ENCODE measurements at regions not wholly inside any gene's neighbourhood (a gene's known extent, or its start where the extent isn't known, plus 50 kb on each side); places are given as distances from the start of the nearest gene placed in this dataset.

DNA sequence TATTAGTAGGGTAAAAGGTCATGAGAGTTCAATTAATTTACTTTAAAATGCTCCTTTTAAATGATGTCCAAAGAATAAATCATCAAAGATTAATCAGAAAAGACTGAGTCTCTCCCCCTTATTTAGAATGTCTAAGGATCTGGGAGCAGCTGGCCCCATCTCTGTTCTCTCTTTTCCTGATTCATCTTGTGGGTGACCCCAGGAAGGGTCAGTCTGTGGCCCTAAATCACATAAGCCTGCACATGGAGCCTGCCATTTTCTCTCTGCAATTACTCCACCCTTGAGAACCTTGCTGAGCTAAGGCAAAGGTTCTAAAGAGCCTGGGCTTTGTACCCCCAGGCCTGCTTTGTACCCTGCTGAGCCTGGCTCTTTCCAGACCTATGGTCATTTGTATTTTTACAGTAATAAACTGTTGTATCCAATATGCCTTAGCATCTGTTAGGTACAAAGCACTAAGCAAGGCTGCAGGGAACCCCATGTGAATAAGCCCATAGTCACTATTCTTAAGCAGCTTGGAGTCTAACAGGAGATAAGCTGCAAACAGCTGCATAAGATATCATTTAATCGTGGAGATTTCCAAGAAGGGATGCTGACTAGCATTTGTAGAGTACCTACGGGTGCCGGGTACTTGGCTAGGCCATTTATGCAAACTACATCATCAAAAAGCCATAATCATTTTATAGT lies 431.0 kb upstream of the MARCKS start:
- Histone ChIP-seq H3K27me3 (ENCODE audit: insufficient read depth, low read length) (no peaks in the 10 kb centered on the region), H3K27ac (ENCODE audit: low read depth, low read length) (no peak overlapping the region), H3K36me3 (ENCODE audit: insufficient read depth, low read length) (no peaks in the 10 kb centered on the region), H3K9me3 (ENCODE audit: insufficient read depth, low read depth, low read length) (no peaks in the 10 kb centered on the region), H3K4me3 (ENCODE audit: insufficient read depth, low read depth, low read length) (no peak overlapping the region), H3K79me2 (ENCODE audit: insufficient read depth, low read length) (no peaks in the 10 kb centered on the region), H3K4me2 (ENCODE audit: low read length) (no peak overlapping the region), H2AFZ (ENCODE audit: low read depth, low read length) (no peak overlapping the region), H3K9ac (ENCODE audit: low read length) (no peak overlapping the region), H4K20me1 (ENCODE audit: insufficient read depth, low read length) (no peaks in the 10 kb centered on the region), H3K4me1 (ENCODE audit: insufficient read depth, low read length) (no peaks in the 10 kb centered on the region)
- H3K9me3 Mint-ChIP-seq (ENCODE audit: unreplicated experiment) = peaks cover 2% of the 10 kb centered on the region
- H3K4me3 Mint-ChIP-seq (ENCODE audit: unreplicated experiment) = no peak overlapping the region
- TF ChIP-seq CTCF (IDR thresholded peaks at IDR 0.05; ENCODE audit: insufficient read depth, low read depth, low read length) (no peak), EZH2 (IDR thresholded peaks at IDR 0.05; ENCODE audit: insufficient read depth, low read length) (no peak)
- H3K36me3 Mint-ChIP-seq (ENCODE audit: low read depth, unreplicated experiment) = no peaks in the 10 kb centered on the region
- no peak for FAIRE-seq
- no peak overlapping the region for H3K27ac Mint-ChIP-seq (ENCODE audit: unreplicated experiment)
- peaks cover 4% of the 10 kb centered on the region for H3K4me1 Mint-ChIP-seq (ENCODE audit: low read depth, unreplicated experiment)
- no peak for DNase-seq (ENCODE audit: low read depth)
- no peaks in the 10 kb centered on the region for H3K27me3 Mint-ChIP-seq (ENCODE audit: low read depth, unreplicated experiment)

GRCh38 chr6:113427617-113428016 lies 429.5 kb upstream of the MARCKS start:
- DNase-seq (ENCODE audit: low read depth) (no peak), FAIRE-seq (no peak)
- Histone ChIP-seq H3K4me3 (ENCODE audit: insufficient read depth, low read depth, low read length) (no peak overlapping the region), H3K4me2 (ENCODE audit: low read length) (no peak overlapping the region), H3K36me3 (ENCODE audit: insufficient read depth, low read length) (no peaks in the 10 kb centered on the region), H3K4me1 (ENCODE audit: insufficient read depth, low read length) (no peaks in the 10 kb centered on the region), H3K9me3 (ENCODE audit: insufficient read depth, low read depth, low read length) (no peaks in the 10 kb centered on the region), H4K20me1 (ENCODE audit: insufficient read depth, low read length) (no peaks in the 10 kb centered on the region), H3K27ac (ENCODE audit: low read depth, low read length) (no peak overlapping the region), H3K9ac (ENCODE audit: low read length) (no peak overlapping the region), H3K27me3 (ENCODE audit: insufficient read depth, low read length) (no peaks in the 10 kb centered on the region), H3K79me2 (ENCODE audit: insufficient read depth, low read length) (no peaks in the 10 kb centered on the region), H2AFZ (ENCODE audit: low read depth, low read length) (no peak overlapping the region)
- Mint-ChIP-seq H3K27me3 (ENCODE audit: low read depth, unreplicated experiment) (no peaks in the 10 kb centered on the region), H3K4me3 (ENCODE audit: unreplicated experiment) (no peak overlapping the region), H3K4me1 (ENCODE audit: low read depth, unreplicated experiment) (peaks cover 4% of the 10 kb centered on the region), H3K36me3 (ENCODE audit: low read depth, unreplicated experiment) (no peaks in the 10 kb centered on the region), H3K9me3 (ENCODE audit: unreplicated experiment) (peaks cover 2% of the 10 kb centered on the region), H3K27ac (ENCODE audit: unreplicated experiment) (no peak overlapping the region)
- no peak for TF ChIP-seq CTCF (IDR thresholded peaks at IDR 0.05; ENCODE audit: insufficient read depth, low read depth, low read length)
- TF ChIP-seq EZH2 (IDR thresholded peaks at IDR 0.05; ENCODE audit: insufficient read depth, low read length) = no peak

DNA sequence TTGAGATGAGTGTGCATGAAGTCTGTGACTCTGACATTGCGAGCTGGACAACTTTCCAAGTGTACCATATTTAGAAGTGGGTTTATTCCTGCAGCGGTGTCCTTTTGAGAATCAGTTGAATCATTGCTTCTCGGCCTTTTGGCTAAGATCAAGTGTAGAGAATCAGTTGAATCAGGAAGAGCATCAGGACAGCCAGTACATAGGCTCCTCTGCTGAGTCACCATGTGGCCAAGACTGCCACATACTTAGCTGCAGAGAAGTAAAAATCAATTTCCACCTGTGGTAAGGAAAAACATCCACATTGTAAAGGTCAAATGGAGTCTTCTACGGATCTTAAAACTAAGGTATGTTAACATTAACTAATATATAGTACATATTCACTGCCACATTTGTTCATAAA lies 428.4 kb upstream of the MARCKS start:
- no peak overlapping the region for H3K27ac ChIP-seq (ENCODE audit: low read depth, low read length)
- no peaks in the 10 kb centered on the region for H3K36me3 ChIP-seq (ENCODE audit: insufficient read depth, low read length)
- no peak overlapping the region for H3K4me2 ChIP-seq (ENCODE audit: low read length)
- Mint-ChIP-seq H3K27ac (ENCODE audit: unreplicated experiment) (no peak overlapping the region), H3K4me1 (ENCODE audit: low read depth, unreplicated experiment) (peaks cover 4% of the 10 kb centered on the region), H3K4me3 (ENCODE audit: unreplicated experiment) (no peak overlapping the region), H3K36me3 (ENCODE audit: low read depth, unreplicated experiment) (no peaks in the 10 kb centered on the region), H3K9me3 (ENCODE audit: unreplicated experiment) (peaks cover 2% of the 10 kb centered on the region), H3K27me3 (ENCODE audit: low read depth, unreplicated experiment) (no peaks in the 10 kb centered on the region)
- H3K9me3 ChIP-seq (ENCODE audit: insufficient read depth, low read depth, low read length) = no peaks in the 10 kb centered on the region
- H3K9ac ChIP-seq (ENCODE audit: low read length) = no peak overlapping the region
- H3K79me2 ChIP-seq (ENCODE audit: insufficient read depth, low read length) = no peaks in the 10 kb centered on the region
- no peak overlapping the region for H2AFZ ChIP-seq (ENCODE audit: low read depth, low read length)
- DNase-seq (ENCODE audit: low read depth) (peak; percentile 38), FAIRE-seq (no peak)
- H3K27me3 ChIP-seq (ENCODE audit: insufficient read depth, low read length) = no peaks in the 10 kb centered on the region
- TF ChIP-seq EZH2 (IDR thresholded peaks at IDR 0.05; ENCODE audit: insufficient read depth, low read length) (no peak), CTCF (IDR thresholded peaks at IDR 0.05; ENCODE audit: insufficient read depth, low read depth, low read length) (no peak)
- H4K20me1 ChIP-seq (ENCODE audit: insufficient read depth, low read length) = no peaks in the 10 kb centered on the region
- H3K4me1 ChIP-seq (ENCODE audit: insufficient read depth, low read length) = no peaks in the 10 kb centered on the region
- H3K4me3 ChIP-seq (ENCODE audit: insufficient read depth, low read depth, low read length) = no peak overlapping the region
